IMR-90 (cell line): ENCODE measurements at regions not wholly inside any gene's neighbourhood (a gene's known extent, or its start where the extent isn't known, plus 50 kb on each side); places are given as distances from the start of the nearest gene placed in this dataset.

Experiments
- ATAC-seq: fragments of 200-7000 bp; cut with Tn5 transposase; 2 replicates; pipeline ENCODE4 v1.9.1; 2020; ENCODE audit warnings: low read depth, mild to moderate bottlenecking, moderate library complexity
- BruUV-seq: library from RNA; stranded (reverse); fragments of 400-500 nt; replicated peaks from 2 replicates; lab custom pipeline; 2021; lab: Mats Ljungman, UMichigan
- CTCF ChIA-PET: fragments of 300-600 bp; formaldehyde crosslinking; extraction: SDS; loops from one replicate; lab custom pipeline; 2021; ENCODE audit warnings: antibody characterized with exemption; lab: Yijun Ruan, JAX
- POLR2A ChIA-PET: fragments of 300-600 bp; sonication (Branson Sonifier 250); formaldehyde crosslinking; loops from one replicate; lab custom pipeline; 2022; ENCODE audit warnings: antibody characterized with exemption; ENCODE audit not compliant: unreplicated experiment; lab: Charles Lee
- DNase-seq: peaks from one replicate; pipeline ENCODE4 v3.0.0; 2013
- H2AFZ ChIP-seq: replicated peaks from 2 replicates; pipeline ENCODE3; 2013; ENCODE audit warnings: low read length, mild to moderate bottlenecking; ENCODE audit not compliant: poor library complexity
- H2AK5ac ChIP-seq: 2 replicates; pipeline ENCODE4 v1.6.1; 2013; ENCODE audit warnings: low read depth, low read length, inconsistent platforms
- H2AK9ac ChIP-seq: replicated peaks from 2 replicates; pipeline ENCODE3; 2013; ENCODE audit warnings: mild to moderate bottlenecking, low read depth, low read length, moderate library complexity; ENCODE audit not compliant: poor library complexity
- H2BK120ac ChIP-seq: 2 replicates; pipeline ENCODE4 v1.6.1; 2013; ENCODE audit warnings: low read depth, low read length, inconsistent platforms
- H2BK15ac ChIP-seq: 3 replicates; pipeline ENCODE4 v1.6.1; 2013; ENCODE audit warnings: low read depth, low read length, inconsistent platforms
- H2BK20ac ChIP-seq: 2 replicates; pipeline ENCODE4 v1.6.1; 2013; ENCODE audit warnings: low read depth, mild to moderate bottlenecking, inconsistent platforms, low read length, moderate library complexity
- H2BK5ac ChIP-seq: 2 replicates; pipeline ENCODE4 v1.6.1; 2013; ENCODE audit warnings: mild to moderate bottlenecking, low read depth, low read length, inconsistent platforms; ENCODE audit not compliant: poor library complexity, severe bottlenecking
- H3K14ac ChIP-seq: replicated peaks from 2 replicates; pipeline ENCODE4 v1.6.1; 2013; ENCODE audit warnings: low read depth, low read length, inconsistent platforms
- H3K18ac ChIP-seq: 2 replicates; pipeline ENCODE4 v1.6.1; 2013; ENCODE audit warnings: low read depth, low read length, control low read depth
- H3K23ac ChIP-seq: 2 replicates; pipeline ENCODE4 v1.6.1; 2013; ENCODE audit warnings: low read depth, low read length, inconsistent platforms
- H3K27ac ChIP-seq: 2 replicates; pipeline ENCODE4 v1.5.1; 2013; ENCODE audit warnings: mild to moderate bottlenecking, control low read depth, low read length; ENCODE audit not compliant: insufficient read depth
- H3K27me3 ChIP-seq: 2 replicates; pipeline ENCODE4 v1.6.1; 2013; ENCODE audit warnings: low read length; ENCODE audit not compliant: control insufficient read depth, insufficient read depth
- H3K36me3 ChIP-seq: 2 replicates; pipeline ENCODE4 v1.6.1; 2013; ENCODE audit warnings: low read length, mixed read lengths; ENCODE audit not compliant: control insufficient read depth, insufficient read depth
- H3K4ac ChIP-seq: 2 replicates; pipeline ENCODE4 v1.6.1; 2013; ENCODE audit warnings: low read depth, low read length, inconsistent platforms
- H3K4me1 ChIP-seq: 2 replicates; pipeline ENCODE4 v1.6.1; 2013; ENCODE audit warnings: low read length, mixed read lengths; ENCODE audit not compliant: control insufficient read depth, insufficient read depth
- H3K4me2 ChIP-seq: 2 replicates; pipeline ENCODE4 v1.6.1; 2013; ENCODE audit warnings: low read depth, mild to moderate bottlenecking, control low read depth, low read length, moderate library complexity
- H3K4me3 ChIP-seq: 2 replicates; pipeline ENCODE4 v1.5.1; 2013; ENCODE audit warnings: low read depth, mild to moderate bottlenecking, control low read depth, low read length, moderate library complexity; ENCODE audit not compliant: insufficient read depth
- H3K56ac ChIP-seq: 2 replicates; pipeline ENCODE4 v1.6.1; 2013; ENCODE audit warnings: low read length, inconsistent platforms; ENCODE audit not compliant: insufficient read depth; ENCODE audit errors: extremely low read depth
- H3K79me1 ChIP-seq, 2 experiments: 2 replicates each; pipeline ENCODE4 v1.6.1; 2013; ENCODE audit warnings: low read length in 2 of 2, inconsistent platforms in 1 of 2, low read depth in 1 of 2
- H3K9ac ChIP-seq: 2 replicates; pipeline ENCODE4 v1.6.1; 2013; ENCODE audit warnings: low read depth, low read length, control low read depth
- H3K9me1 ChIP-seq: 2 replicates; pipeline ENCODE4 v1.6.1; 2013; ENCODE audit warnings: low read length, inconsistent platforms; ENCODE audit not compliant: insufficient read depth
- H3K9me3 ChIP-seq: 2 replicates; pipeline ENCODE4 v1.6.1; 2013; ENCODE audit warnings: low read length; ENCODE audit not compliant: control insufficient read depth, insufficient read depth
- H4K20me1 ChIP-seq: 2 replicates; pipeline ENCODE4 v1.6.1; 2013; ENCODE audit warnings: low read length, inconsistent platforms; ENCODE audit not compliant: insufficient read depth
- H4K5ac ChIP-seq: 2 replicates; pipeline ENCODE4 v1.6.1; 2013; ENCODE audit warnings: mild to moderate bottlenecking, low read depth, low read length, control low read depth
- H4K8ac ChIP-seq, 2 experiments: 2 replicates each; pipeline ENCODE4 v1.6.1; 2013; ENCODE audit warnings: low read depth in 2 of 2, low read length in 2 of 2, control low read depth in 1 of 2, inconsistent platforms in 1 of 2
- H4K91ac ChIP-seq: 2 replicates; pipeline ENCODE4 v1.6.1; 2013; ENCODE audit warnings: low read depth, low read length, inconsistent platforms; ENCODE audit not compliant: insufficient read depth
- BHLHE40 ChIP-seq: fragments of 150-350 bp; IDR thresholded peaks from 2 replicates; pipeline ENCODE4 v1.6.1; 2016; ENCODE audit warnings: mild to moderate bottlenecking, low read depth, low read length
- CHD1 ChIP-seq: IDR thresholded peaks from 2 replicates; pipeline ENCODE4 v1.6.1; 2012; ENCODE audit warnings: low read depth, low read length, improper control_type of control experiment
- FOS ChIP-seq: fragments of 150-350 bp; IDR thresholded peaks from 2 replicates; pipeline ENCODE4 v1.6.1; 2016; ENCODE audit warnings: low read depth, low read length
- MAZ ChIP-seq: IDR thresholded peaks from 2 replicates; pipeline ENCODE4 v1.6.1; 2012; ENCODE audit warnings: low read depth, mild to moderate bottlenecking, low read length, improper control_type of control experiment, moderate library complexity, borderline replicate concordance
- POLR2A ChIP-seq: IDR thresholded peaks from 2 replicates; pipeline ENCODE4 v1.6.1; 2012; ENCODE audit warnings: mild to moderate bottlenecking, low read depth, low read length
- RAD21 ChIP-seq: IDR thresholded peaks from 2 replicates; pipeline ENCODE4 v1.6.1; 2012; ENCODE audit warnings: low read length, improper control_type of control experiment
- RFX5 ChIP-seq: IDR thresholded peaks from 2 replicates; pipeline ENCODE4 v1.8.0; 2012; ENCODE audit warnings: low read depth, mild to moderate bottlenecking, low read length, moderate library complexity
- WGBS, 2 experiments: methylation state at CpG; one replicate each; pipeline versions ENCODE4 v1.1.5 to v1.1.7; 2013; ENCODE audit warnings: missing lambda C conversion rate in 2 of 2; ENCODE audit not compliant: insufficient read length in 1 of 2; ENCODE audit errors: extremely low coverage in 2 of 2; 5-methylcytosine and 5-hydroxymethylcytosine counted together
- dilution Hi-C: fragments of 300-500 bp; cut with HindIII; formaldehyde crosslinking; loops from one replicate; pipeline ENCODE4 v1.14.3; 2018; ENCODE audit warnings: low sequenced_read_pairs; ENCODE audit not compliant: unreplicated experiment
- in situ Hi-C: fragments of 300-500 bp; cut with MboI; formaldehyde crosslinking; loops from 3 replicates; pipeline ENCODE4 v1.14.3; 2019; ENCODE audit warnings: low sequenced_read_pairs, inconsistent platforms, mixed read lengths
- intact Hi-C: fragments of 100-400 bp; cut with micrococcal nuclease; formaldehyde crosslinking; loops from 2 replicates; pipeline ENCODE4 v1.10.0; 2022

DNA sequence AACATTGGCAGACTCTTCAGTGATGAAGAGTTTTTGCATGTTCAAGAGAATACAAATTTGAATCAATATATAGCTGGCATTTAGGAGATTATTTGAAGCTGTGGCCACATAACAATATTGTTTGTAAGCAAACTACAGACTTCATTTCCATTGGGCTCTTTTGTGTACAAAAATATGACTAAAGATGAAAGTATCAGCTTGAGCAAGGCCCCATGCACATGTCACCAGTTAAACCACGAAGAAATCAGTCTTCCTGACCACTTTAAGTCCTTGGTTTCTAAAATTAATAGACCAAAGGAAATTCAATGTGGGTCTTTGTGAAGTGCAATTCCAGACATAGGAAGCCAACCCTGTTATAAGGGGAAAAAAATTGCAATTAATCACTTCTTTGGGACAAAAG is 1664.6 kb upstream of the ADGRL3 start:
- no peak for TF ChIP-seq MAZ
- TF ChIP-seq CHD1 = no peak
- TF ChIP-seq POLR2A = no peak
- TF ChIP-seq BHLHE40 = no peak
- TF ChIP-seq RAD21 = no peak
- no peak for TF ChIP-seq FOS
- TF ChIP-seq RFX5 = no peak
- no peak overlapping the region for H2AK5ac ChIP-seq
- H3K27ac ChIP-seq = no peak overlapping the region
- no peaks in the 10 kb centered on the region; the same call in 1 of the 2 replicates for H3K9me3 ChIP-seq
- no peak overlapping the region for H3K4me2 ChIP-seq
- no peak overlapping the region for H2BK5ac ChIP-seq
- ATAC-seq = no peak
- BruUV-seq = no TSS peak
- H3K36me3 ChIP-seq = no peaks in the 10 kb centered on the region
- dilution Hi-C loops = no loop called here
- no peak overlapping the region for H2AK9ac ChIP-seq
- H3K18ac ChIP-seq = no peak overlapping the region
- H3K27me3 ChIP-seq = no peaks in the 10 kb centered on the region
- no peak overlapping the region for H2AFZ ChIP-seq
- no peak overlapping the region for H3K4ac ChIP-seq
- H3K9me1 ChIP-seq = no peaks in the 10 kb centered on the region
- H3K9ac ChIP-seq = no peak overlapping the region
- no CpG with 5 or more reads among the region's 1 CpG for WGBS, 2 experiments
- intact Hi-C loops = no loop called here
- H2BK15ac ChIP-seq = no peak overlapping the region
- no peak overlapping the region for H4K8ac ChIP-seq
- no peak overlapping the region for H3K23ac ChIP-seq
- ChIA-PET CTCF (no interaction called here), POLR2A (no interaction called here)
- no peaks in the 10 kb centered on the region for H3K4me1 ChIP-seq
- no peaks in the 10 kb centered on the region for H4K20me1 ChIP-seq
- no peak overlapping the region for H3K56ac ChIP-seq
- H3K14ac ChIP-seq = no peak overlapping the region
- H4K91ac ChIP-seq = no peak overlapping the region
- no peak overlapping the region for H3K4me3 ChIP-seq
- H4K5ac ChIP-seq = no peak overlapping the region
- H3K79me1 ChIP-seq = no peaks in the 10 kb centered on the region
- no peak overlapping the region for H2BK120ac ChIP-seq
- in situ Hi-C loops = no loop called here
- DNase-seq = no peak
- H2BK20ac ChIP-seq = no peak overlapping the region
